K562 (cell line): ENCODE measurements at regions not wholly inside any gene's neighbourhood (a gene's known extent, or its start where the extent isn't known, plus 50 kb on each side); places are given as distances from the start of the nearest gene placed in this dataset.

Experiments
- ATAC-seq: fragments of 200-7000 bp; cut with Tn5 transposase; 3 replicates; pipeline ENCODE4 v1.9.1; 2020; ENCODE audit warnings: moderate library complexity
- BruUV-seq: library from RNA; stranded (reverse); fragments of 400-500 nt; replicated peaks from 2 replicates; lab custom pipeline; 2021; lab: Mats Ljungman, UMichigan
- CTCF ChIA-PET: fragments of 300-600 bp; formaldehyde crosslinking; extraction: SDS; loops from one replicate; lab custom pipeline; 2021; ENCODE audit warnings: low intra/inter-chr PET ratio; lab: Yijun Ruan, JAX
- POLR2A ChIA-PET: fragments of 300-600, 350-650 bp; sonication (Branson Sonifier 250); formaldehyde crosslinking; extraction: SDS; loops from one replicate; lab custom pipeline; 2021; ENCODE audit warnings: antibody characterized with exemption, inconsistent platforms; lab: Yijun Ruan, JAX
- DNase-seq, 4 experiments: peaks; one replicate each; pipeline versions ENCODE4 v3.0.0 to v3.0.0-alpha.2; 2011 to 2018; ENCODE audit warnings: low spot score in 3 of 4, mixed read lengths in 3 of 4; ENCODE audit errors: extremely low read depth in 1 of 4
- FAIRE-seq: peaks from 2 replicates; lab custom pipeline; 2011; peaks lifted over from hg19 to GRCh38; lab: Jason Lieb, UNC
- H2AFZ ChIP-seq: 2 replicates; pipeline ENCODE4 v1.6.0; 2011; ENCODE audit warnings: low read depth, low read length, control low read depth, inconsistent platforms
- H3K27ac ChIP-seq: fragments of 200-600 bp; 3 replicates; pipeline ENCODE4 v1.8.0; 2011; ENCODE audit warnings: low read depth, mild to moderate bottlenecking, control low read depth, inconsistent platforms, low read length, moderate library complexity, mixed read lengths; ENCODE audit errors: extremely low read depth
- H3K27me3 ChIP-seq, 2 experiments: fragments of 300-600 bp in 1 of 2; 2 replicates in 1 of 2; 3 replicates in 1 of 2; pipeline versions ENCODE4 v1.6.0 to v1.8.0; 2011; ENCODE audit warnings: inconsistent platforms in 2 of 2, low read length in 2 of 2, mild to moderate bottlenecking in 1 of 2, mixed read lengths in 1 of 2, moderate library complexity in 1 of 2; ENCODE audit not compliant: control insufficient read depth in 2 of 2, insufficient read depth in 2 of 2
- H3K36me3 ChIP-seq: fragments of 300-600 bp; 3 replicates; pipeline ENCODE4 v1.8.0; 2011; ENCODE audit warnings: mild to moderate bottlenecking, low read length, inconsistent platforms; ENCODE audit not compliant: control insufficient read depth, insufficient read depth
- H3K4me1 ChIP-seq, 2 experiments: fragments of 200-600 bp in 1 of 2; replicated peaks in 1 of 2; 2 replicates in 1 of 2; 3 replicates in 1 of 2; pipeline versions ENCODE4 v1.5.1 to v1.8.0; 2011; ENCODE audit warnings: inconsistent platforms in 2 of 2, low read length in 2 of 2, mild to moderate bottlenecking in 1 of 2, mixed read lengths in 1 of 2, moderate library complexity in 1 of 2; ENCODE audit not compliant: control insufficient read depth in 2 of 2, insufficient read depth in 2 of 2
- H3K4me2 ChIP-seq: 2 replicates; pipeline ENCODE4 v1.6.1; 2011; ENCODE audit warnings: low read length, control low read depth, inconsistent platforms, mixed read lengths; ENCODE audit not compliant: insufficient read depth
- H3K4me3 ChIP-seq: fragments of 200-600 bp; sonication (generic), shearing (Covaris generic); 2 replicates; pipeline ENCODE4 v1.5.1; 2016; ENCODE audit warnings: control low read depth, inconsistent platforms
- H3K79me2 ChIP-seq: fragments of 200-600 bp; 3 replicates; pipeline ENCODE4 v1.8.0; 2011; ENCODE audit warnings: low read length, inconsistent platforms; ENCODE audit not compliant: control insufficient read depth, insufficient read depth
- H3K9ac ChIP-seq, 2 experiments: 2 replicates each; pipeline versions ENCODE4 v1.6.0 to v1.6.1; 2011; ENCODE audit warnings: low read depth in 2 of 2, low read length in 2 of 2, control low read depth in 1 of 2, inconsistent platforms in 1 of 2, mild to moderate bottlenecking in 1 of 2, mixed read lengths in 1 of 2; ENCODE audit not compliant: insufficient read depth in 1 of 2
- H3K9me1 ChIP-seq: one replicate; pipeline ENCODE4 v1.6.0; 2011; ENCODE audit warnings: inconsistent platforms, mild to moderate bottlenecking, low read length, moderate library complexity; ENCODE audit not compliant: control insufficient read depth, insufficient read depth
- H3K9me3 ChIP-seq: replicated peaks from 2 replicates; pipeline ENCODE4 v1.5.1; 2011; ENCODE audit warnings: low read depth, low read length, inconsistent platforms; ENCODE audit not compliant: control insufficient read depth, insufficient read depth
- H4K20me1 ChIP-seq: replicated peaks from 2 replicates; pipeline ENCODE4 v1.6.1; 2011; ENCODE audit warnings: low read length, inconsistent platforms, mixed read lengths; ENCODE audit not compliant: control insufficient read depth, insufficient read depth
- CBFA2T3 ChIP-seq: fragments of 450-650 bp; IDR thresholded peaks from 2 replicates; pipeline ENCODE4 v1.6.1; 2017
- ELK3 ChIP-seq: fragments of 450-650 bp; formaldehyde crosslinking; IDR thresholded peaks from 2 replicates; pipeline ENCODE4 v1.4.0; 2020; ENCODE audit warnings: mild to moderate bottlenecking
- ETV6 ChIP-seq, 3 experiments: fragments of 150-350 bp in 1 of 3; sonication (generic) in 1 of 3; formaldehyde crosslinking in 1 of 3; IDR thresholded peaks; 2 replicates each; pipeline versions ENCODE4 v1.6.1 to v1.8.0; 2014 to 2022; ENCODE audit warnings: borderline replicate concordance in 2 of 3, low read depth in 2 of 3, antibody characterized with exemption in 1 of 3, low read length in 1 of 3, mild to moderate bottlenecking in 1 of 3, missing genetic modification reagents in 1 of 3
- KLF16 ChIP-seq: IDR thresholded peaks from 2 replicates; pipeline ENCODE4 v1.6.1; 2016; ENCODE audit warnings: antibody characterized with exemption
- PHB ChIP-seq: fragments of 250-450 bp; sonication (Bioruptor Pico); IDR thresholded peaks from 2 replicates; pipeline ENCODE4 v1.5.0; 2021
- SMAD1 ChIP-seq: fragments of 150-350 bp; IDR thresholded peaks from 2 replicates; pipeline ENCODE4 v1.6.1; 2014; ENCODE audit warnings: low read length, low read depth; ENCODE audit not compliant: partially characterized antibody
- USF1 ChIP-seq: sonication (generic); formaldehyde crosslinking; IDR thresholded peaks from 2 replicates; pipeline ENCODE4 v1.9.0; 2022; ENCODE audit warnings: mild to moderate bottlenecking, missing genetic modification reagents
- ZNF165 ChIP-seq: fragments of 250-450 bp; sonication (Bioruptor Pico); IDR thresholded peaks from 2 replicates; pipeline ENCODE4 v1.4.0; 2020; ENCODE audit warnings: borderline replicate concordance
- ZNF395 ChIP-seq: fragments of 200-800 bp; sonication (Bioruptor generic); IDR thresholded peaks from 2 replicates; pipeline ENCODE4 v1.6.1; 2017; ENCODE audit warnings: missing genetic modification characterization, missing compliant biosample characterization
- ZNF511 ChIP-seq: sonication (generic); formaldehyde crosslinking; IDR thresholded peaks from 2 replicates; pipeline ENCODE4 v1.8.0; 2022; ENCODE audit warnings: mild to moderate bottlenecking, missing genetic modification reagents
- ZNF699 ChIP-seq: fragments of 250-450 bp; sonication (Bioruptor Pico); IDR thresholded peaks from 2 replicates; pipeline ENCODE4 v1.8.0; 2021; ENCODE audit warnings: mild to moderate bottlenecking, moderate library complexity; ENCODE audit not compliant: insufficient replicate concordance
- in situ Hi-C: fragments of 300-500 bp; cut with MboI; formaldehyde crosslinking; loops from 4 replicates; pipeline ENCODE4 v1.15.0; 2018; ENCODE audit warnings: inconsistent platforms, mixed read lengths
- intact Hi-C: fragments of 100-400 bp; cut with micrococcal nuclease; formaldehyde crosslinking; loops from 2 replicates; pipeline ENCODE4 v1.14.2; 2022
- TF ChIP-seq, protein P1 (sequence below): sonication (generic); formaldehyde crosslinking; IDR thresholded peaks from 2 replicates; pipeline ENCODE4 v1.8.0; 2022; ENCODE audit warnings: mild to moderate bottlenecking, missing genetic modification reagents
- TF ChIP-seq, protein P2 (sequence below): fragments of 250-450 bp; sonication (Bioruptor Pico); IDR thresholded peaks from 2 replicates; pipeline ENCODE4 v1.5.0; 2020; ENCODE audit warnings: mild to moderate bottlenecking, borderline replicate concordance
- TF ChIP-seq, protein P3 (sequence below): fragments of 250-450 bp; sonication (Bioruptor Pico); IDR thresholded peaks from 2 replicates; pipeline ENCODE4 v1.4.0; 2020

DNA sequence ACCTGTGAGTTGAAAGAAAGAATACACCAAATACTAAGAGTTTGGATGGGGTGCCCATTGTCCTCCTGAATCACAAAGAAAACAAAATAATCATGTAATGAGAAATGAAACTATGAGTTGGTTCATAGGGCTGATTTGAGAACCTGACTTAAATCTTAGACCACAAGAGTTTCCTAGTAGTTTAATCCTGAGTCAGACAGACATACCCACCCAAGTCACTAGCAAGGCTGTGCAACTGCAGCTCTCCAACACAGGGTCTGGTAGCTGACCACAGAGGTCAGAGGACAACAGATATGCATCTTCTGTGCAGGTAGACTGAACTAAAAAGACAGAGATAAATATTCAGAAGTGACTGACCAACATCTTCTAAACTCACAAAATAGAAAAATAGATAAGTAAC lies 296.3 kb upstream of the TMCO5A start:
- no peak overlapping the region for H2AFZ ChIP-seq
- H3K79me2 ChIP-seq, result no peaks in the 10 kb centered on the region
- FAIRE-seq (no peak), ATAC-seq (no peak), DNase-seq (no peak)
- no peak overlapping the region for H3K27ac ChIP-seq
- ChIA-PET CTCF (no interaction called here), POLR2A (no interaction called here)
- intact Hi-C loops (no loop called here), in situ Hi-C loops (no loop called here)
- H3K4me1 ChIP-seq, result no peaks in the 10 kb centered on the region
- no peaks in the 10 kb centered on the region for H3K36me3 ChIP-seq
- no peaks in the 10 kb centered on the region for H4K20me1 ChIP-seq
- no peaks in the 10 kb centered on the region for H3K27me3 ChIP-seq
- no peak overlapping the region for H3K4me3 ChIP-seq
- H3K9ac ChIP-seq, result no peak overlapping the region
- no TSS peak for BruUV-seq
- no peaks in the 10 kb centered on the region for H3K9me1 ChIP-seq
- H3K9me3 ChIP-seq, result no peaks in the 10 kb centered on the region
- H3K4me2 ChIP-seq, result no peak overlapping the region
- TF ChIP-seq KLF16 (no peak), ZNF395 (CRISPR knock-in tag) (no peak), SMAD1 (no peak), ELK3 (CRISPR knock-in tag) (no peak), USF1 (CRISPR knock-in tag) (no peak), CBFA2T3 (no peak), ZNF699 (no peak), ZNF165 (no peak), PHB (CRISPR knock-in tag) (no peak), ZNF511 (no peak), ETV6 (IDR thresholded peaks at IDR 0.05; ENCODE audit: borderline replicate concordance in 1 of 2, low read depth in 2 of 2, low read length in 1 of 2) (no peak), ETV6 (CRISPR knock-in tag; IDR thresholded peaks at IDR 0.05; ENCODE audit: borderline replicate concordance) (no peak)
- TF ChIP-seq, protein P1, sequence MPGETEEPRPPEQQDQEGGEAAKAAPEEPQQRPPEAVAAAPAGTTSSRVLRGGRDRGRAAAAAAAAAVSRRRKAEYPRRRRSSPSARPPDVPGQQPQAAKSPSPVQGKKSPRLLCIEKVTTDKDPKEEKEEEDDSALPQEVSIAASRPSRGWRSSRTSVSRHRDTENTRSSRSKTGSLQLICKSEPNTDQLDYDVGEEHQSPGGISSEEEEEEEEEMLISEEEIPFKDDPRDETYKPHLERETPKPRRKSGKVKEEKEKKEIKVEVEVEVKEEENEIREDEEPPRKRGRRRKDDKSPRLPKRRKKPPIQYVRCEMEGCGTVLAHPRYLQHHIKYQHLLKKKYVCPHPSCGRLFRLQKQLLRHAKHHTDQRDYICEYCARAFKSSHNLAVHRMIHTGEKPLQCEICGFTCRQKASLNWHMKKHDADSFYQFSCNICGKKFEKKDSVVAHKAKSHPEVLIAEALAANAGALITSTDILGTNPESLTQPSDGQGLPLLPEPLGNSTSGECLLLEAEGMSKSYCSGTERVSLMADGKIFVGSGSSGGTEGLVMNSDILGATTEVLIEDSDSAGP (CRISPR knock-in tag), result no peak
- TF ChIP-seq, protein P2, sequence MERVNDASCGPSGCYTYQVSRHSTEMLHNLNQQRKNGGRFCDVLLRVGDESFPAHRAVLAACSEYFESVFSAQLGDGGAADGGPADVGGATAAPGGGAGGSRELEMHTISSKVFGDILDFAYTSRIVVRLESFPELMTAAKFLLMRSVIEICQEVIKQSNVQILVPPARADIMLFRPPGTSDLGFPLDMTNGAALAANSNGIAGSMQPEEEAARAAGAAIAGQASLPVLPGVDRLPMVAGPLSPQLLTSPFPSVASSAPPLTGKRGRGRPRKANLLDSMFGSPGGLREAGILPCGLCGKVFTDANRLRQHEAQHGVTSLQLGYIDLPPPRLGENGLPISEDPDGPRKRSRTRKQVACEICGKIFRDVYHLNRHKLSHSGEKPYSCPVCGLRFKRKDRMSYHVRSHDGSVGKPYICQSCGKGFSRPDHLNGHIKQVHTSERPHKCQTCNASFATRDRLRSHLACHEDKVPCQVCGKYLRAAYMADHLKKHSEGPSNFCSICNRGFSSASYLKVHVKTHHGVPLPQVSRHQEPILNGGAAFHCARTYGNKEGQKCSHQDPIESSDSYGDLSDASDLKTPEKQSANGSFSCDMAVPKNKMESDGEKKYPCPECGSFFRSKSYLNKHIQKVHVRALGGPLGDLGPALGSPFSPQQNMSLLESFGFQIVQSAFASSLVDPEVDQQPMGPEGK (CRISPR knock-in tag), result no peak
- TF ChIP-seq, protein P3, sequence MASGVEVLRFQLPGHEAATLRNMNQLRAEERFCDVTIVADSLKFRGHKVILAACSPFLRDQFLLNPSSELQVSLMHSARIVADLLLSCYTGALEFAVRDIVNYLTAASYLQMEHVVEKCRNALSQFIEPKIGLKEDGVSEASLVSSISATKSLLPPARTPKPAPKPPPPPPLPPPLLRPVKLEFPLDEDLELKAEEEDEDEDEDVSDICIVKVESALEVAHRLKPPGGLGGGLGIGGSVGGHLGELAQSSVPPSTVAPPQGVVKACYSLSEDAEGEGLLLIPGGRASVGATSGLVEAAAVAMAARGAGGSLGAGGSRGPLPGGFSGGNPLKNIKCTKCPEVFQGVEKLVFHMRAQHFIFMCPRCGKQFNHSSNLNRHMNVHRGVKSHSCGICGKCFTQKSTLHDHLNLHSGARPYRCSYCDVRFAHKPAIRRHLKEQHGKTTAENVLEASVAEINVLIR, result no peak
